ENCODE measurements at regions not wholly inside any gene's neighbourhood (a gene's known extent, or its start where the extent isn't known, plus 50 kb on each side); places are given as distances from the start of the nearest gene placed in this dataset.

DNA sequence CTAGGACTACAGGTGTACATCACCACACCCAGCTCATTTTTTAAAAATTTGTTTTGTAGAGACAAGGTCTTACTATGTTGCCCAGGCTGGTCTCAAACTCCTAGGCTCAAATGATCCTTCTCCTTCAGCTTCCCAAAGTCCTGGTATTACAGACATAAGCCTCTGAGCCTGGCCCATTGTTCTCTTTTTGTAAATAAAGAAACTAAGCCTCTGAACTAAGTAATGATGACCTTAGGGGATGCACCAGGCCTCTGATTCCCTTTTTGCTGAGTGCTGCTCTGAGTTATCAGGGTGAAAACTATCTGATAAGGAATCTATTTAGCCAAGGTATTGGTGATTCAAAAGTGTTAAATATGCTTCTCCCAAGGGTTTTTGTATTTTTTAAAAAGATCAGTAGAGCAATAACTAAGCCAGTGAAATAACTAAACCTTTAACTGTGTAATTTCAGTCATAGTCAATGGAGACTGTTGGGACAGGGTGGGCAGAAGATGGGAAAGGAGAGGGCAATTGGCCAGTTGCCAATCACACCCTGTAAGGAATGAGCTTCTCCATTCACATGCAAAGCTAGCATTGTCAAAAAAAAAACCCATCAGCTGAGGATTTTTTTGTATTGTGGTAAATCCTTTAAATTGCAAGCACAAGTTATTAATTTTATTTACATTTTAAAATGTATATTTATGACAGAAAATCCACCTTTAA is 194.8 kb upstream of the PFN2 start:
- Histone ChIP-seq H3K27ac (no peak overlapping the region), H3K4me1 (peaks cover 0 to 12% (median 0%) of the 10 kb centered on the region in 3 donors), H3K9me3 (no peaks in the 10 kb centered on the region), H3K27me3 (no peaks in the 10 kb centered on the region), H3K4me3 (no peak overlapping the region), H3K36me3 (no peaks in the 10 kb centered on the region)
- TF ChIP-seq EP300 (IDR thresholded peaks at IDR 0.05) (no peak), POLR2AphosphoS5 (IDR thresholded peaks at IDR 0.05) (no peak), POLR2A (IDR thresholded peaks at IDR 0.05) (no peak)
- TF ChIP-seq, protein P1, sequence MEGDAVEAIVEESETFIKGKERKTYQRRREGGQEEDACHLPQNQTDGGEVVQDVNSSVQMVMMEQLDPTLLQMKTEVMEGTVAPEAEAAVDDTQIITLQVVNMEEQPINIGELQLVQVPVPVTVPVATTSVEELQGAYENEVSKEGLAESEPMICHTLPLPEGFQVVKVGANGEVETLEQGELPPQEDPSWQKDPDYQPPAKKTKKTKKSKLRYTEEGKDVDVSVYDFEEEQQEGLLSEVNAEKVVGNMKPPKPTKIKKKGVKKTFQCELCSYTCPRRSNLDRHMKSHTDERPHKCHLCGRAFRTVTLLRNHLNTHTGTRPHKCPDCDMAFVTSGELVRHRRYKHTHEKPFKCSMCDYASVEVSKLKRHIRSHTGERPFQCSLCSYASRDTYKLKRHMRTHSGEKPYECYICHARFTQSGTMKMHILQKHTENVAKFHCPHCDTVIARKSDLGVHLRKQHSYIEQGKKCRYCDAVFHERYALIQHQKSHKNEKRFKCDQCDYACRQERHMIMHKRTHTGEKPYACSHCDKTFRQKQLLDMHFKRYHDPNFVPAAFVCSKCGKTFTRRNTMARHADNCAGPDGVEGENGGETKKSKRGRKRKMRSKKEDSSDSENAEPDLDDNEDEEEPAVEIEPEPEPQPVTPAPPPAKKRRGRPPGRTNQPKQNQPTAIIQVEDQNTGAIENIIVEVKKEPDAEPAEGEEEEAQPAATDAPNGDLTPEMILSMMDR (IDR thresholded peaks at IDR 0.05), result no peak
- no peak for ATAC-seq

DNA sequence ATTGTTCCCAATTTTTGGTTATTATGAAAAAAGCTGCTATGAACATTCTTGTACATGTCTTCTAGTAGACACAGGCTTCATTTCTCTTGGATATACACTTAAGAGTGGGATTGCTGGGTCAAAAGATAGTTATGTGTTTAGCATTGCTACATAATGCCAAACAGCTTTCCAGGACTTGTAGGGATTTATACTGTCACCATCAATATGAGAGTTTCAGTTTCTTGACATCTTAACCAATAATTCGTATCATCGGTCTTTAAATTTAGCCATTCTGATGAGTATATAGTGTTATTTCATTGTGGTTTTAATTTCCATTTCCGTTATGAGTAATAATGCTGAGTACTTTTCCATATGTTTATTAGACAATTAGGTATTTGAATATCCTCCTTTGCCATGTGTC is 190.3 kb upstream of the PFN2 start:
- ATAC-seq, result no peak
- no peaks in the 10 kb centered on the region for H3K27me3 ChIP-seq
- H3K36me3 ChIP-seq, result no peaks in the 10 kb centered on the region

DNA sequence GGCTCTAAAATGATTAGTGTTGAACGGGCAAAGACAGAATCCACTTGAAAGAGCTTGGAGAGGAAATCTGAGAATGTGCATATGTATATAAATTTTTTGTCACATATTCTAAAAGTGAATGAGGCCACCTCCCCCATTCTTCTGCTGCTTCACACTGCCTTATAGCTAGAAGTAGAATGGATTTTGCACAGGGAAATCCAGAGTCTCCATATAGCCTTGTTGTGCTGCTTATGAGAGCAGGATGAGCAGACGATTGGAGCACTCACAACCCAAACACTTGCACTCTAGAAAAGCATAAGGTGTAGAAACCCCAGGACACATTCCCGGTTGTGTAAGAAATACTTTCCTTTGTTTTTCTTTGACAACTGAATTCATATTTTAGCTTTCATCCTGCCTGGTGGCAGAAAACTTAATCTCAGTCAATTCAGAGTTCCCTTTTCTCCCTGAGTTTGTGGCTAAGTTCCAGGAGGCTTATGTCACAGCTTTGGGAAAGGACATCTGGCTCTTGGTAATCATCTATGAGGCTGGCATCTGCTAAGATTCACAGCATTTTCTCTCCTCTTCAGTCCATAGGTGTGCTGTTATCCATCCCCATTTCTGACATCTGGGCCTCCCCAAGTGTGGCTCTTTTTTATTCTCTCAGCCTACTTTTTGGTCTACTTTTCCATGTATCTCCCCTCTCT is 188.4 kb upstream of the PFN2 start:
- WGBS, 2 donors (ENCODE audit: low coverage in 1 of 2), result 41 to 60% methylated on average over 2 to 3 of the region's 3 CpGs
- ATAC-seq, result no peak
- no peaks in the 10 kb centered on the region for H3K36me3 ChIP-seq
- H3K27ac ChIP-seq, result no peak overlapping the region
- no peaks in the 10 kb centered on the region for H3K4me1 ChIP-seq
- no peaks in the 10 kb centered on the region for H3K9me3 ChIP-seq
- TF ChIP-seq, protein P1 (IDR thresholded peaks at IDR 0.05), result no peak
- TF ChIP-seq POLR2A (IDR thresholded peaks at IDR 0.05) (no peak), POLR2AphosphoS5 (IDR thresholded peaks at IDR 0.05) (no peak), EP300 (IDR thresholded peaks at IDR 0.05) (no peak)
- H3K4me3 ChIP-seq, result no peak overlapping the region
- H3K27me3 ChIP-seq, result no peaks in the 10 kb centered on the region

More for the DNA sequence above, 190.3 kb upstream of the PFN2 start:
- H3K9me3 ChIP-seq, result no peaks in the 10 kb centered on the region
- no peak overlapping the region for H3K27ac ChIP-seq
- TF ChIP-seq POLR2AphosphoS5 (IDR thresholded peaks at IDR 0.05), result no peak
- no peak overlapping the region for H3K4me3 ChIP-seq
- WGBS, 2 donors (ENCODE audit: low coverage in 1 of 2), result 85 to 93% methylated on average over 2 to 3 of the region's 3 CpGs
- H3K4me1 ChIP-seq, result no peaks in the 10 kb centered on the region

DNA sequence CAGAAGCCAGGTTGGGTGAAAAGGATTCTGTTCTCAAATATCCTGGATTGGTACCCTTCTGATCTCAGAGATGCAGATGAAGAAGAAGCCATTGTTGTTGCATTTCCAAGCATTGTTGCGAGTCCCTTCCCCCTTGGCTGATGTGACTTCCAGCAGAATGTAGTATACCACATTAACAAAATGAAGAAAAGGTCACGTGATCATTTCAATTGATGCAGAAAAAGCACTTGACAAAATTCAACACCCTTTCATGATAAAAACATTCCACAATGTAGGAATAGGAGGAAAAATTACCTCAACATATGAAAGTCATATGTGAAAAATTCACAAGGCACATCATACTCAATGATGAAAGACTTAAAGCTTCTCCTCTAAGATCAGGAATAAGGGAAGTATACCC is 181.9 kb upstream of the PFN2 start:
- H3K4me3 ChIP-seq, result no peak overlapping the region
- H3K36me3 ChIP-seq, result no peaks in the 10 kb centered on the region
- no peak for ATAC-seq
- no peaks in the 10 kb centered on the region for H3K27me3 ChIP-seq
- WGBS, 2 donors (ENCODE audit: low coverage in 1 of 2), result 100% methylated on average over 2 of the region's 2 CpGs
- peaks cover 0 to 2% (median 0%) of the 10 kb centered on the region in 3 donors for H3K4me1 ChIP-seq
- H3K9me3 ChIP-seq, result no peaks in the 10 kb centered on the region
- TF ChIP-seq POLR2A (IDR thresholded peaks at IDR 0.05) (no peak), EP300 (IDR thresholded peaks at IDR 0.05) (no peak), POLR2AphosphoS5 (IDR thresholded peaks at IDR 0.05) (no peak)
- TF ChIP-seq, protein P1 (IDR thresholded peaks at IDR 0.05), result no peak
- no peak overlapping the region for H3K27ac ChIP-seq

DNA sequence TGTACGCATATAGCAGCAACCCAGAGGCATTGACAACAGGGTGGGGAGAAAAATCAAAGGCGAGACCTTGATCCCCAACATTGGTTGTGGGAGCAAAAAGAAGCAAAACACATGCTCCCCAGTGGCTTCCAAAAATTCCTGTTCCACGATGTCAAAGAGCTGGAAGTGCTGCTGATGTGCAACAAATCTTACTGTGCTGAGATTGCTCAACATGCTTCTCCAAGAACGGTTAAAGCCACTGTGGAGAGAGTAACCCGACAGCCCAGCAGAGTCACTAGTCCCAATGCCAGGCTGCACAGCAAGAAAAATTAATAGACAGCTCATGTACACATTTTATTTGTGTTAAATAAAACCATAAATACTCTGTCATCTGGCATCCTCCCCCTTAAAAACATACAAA is 179.9 kb upstream of the PFN2 start:
- no peaks in the 10 kb centered on the region for H3K9me3 ChIP-seq
- no peaks in the 10 kb centered on the region for H3K27me3 ChIP-seq
- no peak for ATAC-seq
- no peaks in the 10 kb centered on the region for H3K36me3 ChIP-seq
- H3K4me1 ChIP-seq, result peaks cover 0 to 11% (median 0%) of the 10 kb centered on the region in 3 donors
- 46 to 86% methylated on average over 4 to 5 of the region's 5 CpGs for WGBS, 2 donors (ENCODE audit: low coverage in 1 of 2)
- H3K4me3 ChIP-seq, result no peak overlapping the region
- H3K27ac ChIP-seq, result no peak overlapping the region
- TF ChIP-seq EP300 (IDR thresholded peaks at IDR 0.05), result no peak
- TF ChIP-seq, protein P1 (IDR thresholded peaks at IDR 0.05), result no peak
- no peak for TF ChIP-seq POLR2AphosphoS5 (IDR thresholded peaks at IDR 0.05)
- TF ChIP-seq POLR2A (IDR thresholded peaks at IDR 0.05), result no peak

Measured in gastroesophageal sphincter (tissue), 4 donors.